ENCODE measurements at regions not wholly inside any gene's neighbourhood (a gene's known extent, or its start where the extent isn't known, plus 50 kb on each side); places are given as distances from the start of the nearest gene placed in this dataset.

DNA sequence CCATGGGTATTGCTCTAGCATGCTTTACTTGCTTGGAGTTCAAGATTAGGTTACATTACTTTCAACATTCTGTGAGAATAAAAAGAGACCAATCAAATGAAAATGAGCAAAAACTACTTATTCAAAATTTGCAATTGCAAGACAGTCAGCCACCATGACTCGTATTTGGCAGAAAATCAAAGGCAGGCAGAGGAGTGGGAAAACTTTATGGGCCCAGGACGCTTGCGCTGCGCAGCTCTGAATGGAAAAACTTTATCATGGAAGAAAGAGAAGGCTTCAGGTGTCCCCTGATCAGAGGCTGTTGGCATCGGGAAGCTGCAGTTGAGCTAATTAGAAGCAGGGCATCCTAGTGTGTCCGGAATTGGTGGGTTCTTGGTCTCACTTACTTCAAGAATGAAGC lies 250.6 kb downstream of the USP46 start:
- TF ChIP-seq POLR2AphosphoS5 (IDR thresholded peaks at IDR 0.05; ENCODE audit: low read depth, low read length) (no peak), POLR2A (IDR thresholded peaks at IDR 0.05; ENCODE audit: low read depth, low read length) (no peak)
